LNCaP clone FGC (cell line): ENCODE measurements at regions not wholly inside any gene's neighbourhood (a gene's known extent, or its start where the extent isn't known, plus 50 kb on each side); places are given as distances from the start of the nearest gene placed in this dataset.
"Not testable (repeated sequence)": the region's sequence is repeated elsewhere in the genome, so short reads cannot be mapped to it uniquely, and the experiment has no call there.

Source experiments
- DNase-seq: peaks from one replicate; pipeline ENCODE4 v3.0.0-alpha.2; 2011; ENCODE audit warnings: low read depth
- H3K4me3 ChIP-seq: 2 replicates; pipeline ENCODE4 v1.5.1; 2011; ENCODE audit warnings: mild to moderate bottlenecking, low read depth, low read length, control low read depth
- CTCF ChIP-seq: IDR thresholded peaks from 2 replicates; pipeline ENCODE4 v1.5.1; 2012; ENCODE audit warnings: mild to moderate bottlenecking; ENCODE audit not compliant: control insufficient read depth, insufficient read depth; ENCODE audit errors: extremely low read depth

DNA sequence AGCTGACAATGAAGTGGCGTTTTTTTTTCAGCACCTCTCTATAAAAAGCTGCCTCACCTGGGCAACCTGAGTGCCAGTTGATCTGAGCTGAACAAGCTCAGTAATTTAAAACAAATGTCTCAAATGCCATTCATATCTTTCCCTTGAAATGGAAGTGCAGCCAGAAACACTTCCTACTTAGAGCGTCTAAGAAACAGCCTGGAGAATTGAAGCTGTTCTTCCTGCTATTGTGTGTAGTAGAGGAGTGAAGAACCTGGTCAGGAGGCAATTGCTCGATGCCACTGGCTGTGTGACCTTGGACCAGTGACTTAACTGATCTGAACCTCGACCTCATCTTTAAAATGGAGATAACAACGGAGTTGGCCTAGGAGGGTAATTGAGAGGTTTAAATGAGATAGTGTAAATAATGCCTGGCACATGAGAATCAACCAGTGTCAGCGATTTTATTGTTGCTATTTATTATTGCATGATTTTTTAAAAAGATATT lies 95.4 kb upstream of the FOXQ1 start:
- no peak overlapping the region for H3K4me3 ChIP-seq
- no peak for DNase-seq
- TF ChIP-seq CTCF: no peak

- no peak for DNase-seq
- no peak overlapping the region for H3K4me3 ChIP-seq
- TF ChIP-seq CTCF: no peak
These were observed 95.9 kb upstream of the FOXQ1 start for GRCh38 chr6:1215884-1216487.

DNA sequence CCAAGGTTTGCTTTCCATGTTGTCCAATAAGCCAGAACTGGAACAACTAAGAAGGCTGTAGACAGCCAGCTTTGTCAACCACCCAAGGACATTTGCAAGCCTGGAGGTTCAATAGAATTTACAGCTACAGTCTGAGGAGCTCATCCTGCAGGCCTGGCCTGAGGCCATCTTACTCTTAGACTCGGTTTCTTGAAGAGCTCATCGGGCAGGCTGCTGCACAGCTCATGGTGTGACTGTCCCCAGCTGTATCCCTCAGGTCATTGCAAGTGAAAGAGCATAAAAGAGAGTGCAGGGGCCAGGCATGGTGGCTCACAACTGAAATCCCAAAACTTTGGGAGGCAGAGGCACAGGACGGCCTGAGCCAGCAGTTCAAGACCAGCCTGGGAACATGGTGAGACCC lies 96.9 kb upstream of the FOXQ1 start:
- no peak for TF ChIP-seq CTCF
- no peak overlapping the region for H3K4me3 ChIP-seq
- peak; percentile 1 for DNase-seq

GRCh38 chr6:1212919-1213318 lies 99.0 kb upstream of the FOXQ1 start:
- H3K4me3 ChIP-seq: no peak overlapping the region
- no peak for DNase-seq
- no peak for TF ChIP-seq CTCF

GRCh38 chr6:1212138-1212537 lies 99.8 kb upstream of the FOXQ1 start:
- H3K4me3 ChIP-seq: not testable (repeated sequence)

GRCh38 chr6:1210631-1211030 lies 101.3 kb upstream of the FOXQ1 start:
- not testable (repeated sequence) for DNase-seq, H3K4me3 ChIP-seq

More at GRCh38 chr6:1212138-1212537, 99.8 kb upstream of the FOXQ1 start:
- DNase-seq: not testable (repeated sequence)

DNA sequence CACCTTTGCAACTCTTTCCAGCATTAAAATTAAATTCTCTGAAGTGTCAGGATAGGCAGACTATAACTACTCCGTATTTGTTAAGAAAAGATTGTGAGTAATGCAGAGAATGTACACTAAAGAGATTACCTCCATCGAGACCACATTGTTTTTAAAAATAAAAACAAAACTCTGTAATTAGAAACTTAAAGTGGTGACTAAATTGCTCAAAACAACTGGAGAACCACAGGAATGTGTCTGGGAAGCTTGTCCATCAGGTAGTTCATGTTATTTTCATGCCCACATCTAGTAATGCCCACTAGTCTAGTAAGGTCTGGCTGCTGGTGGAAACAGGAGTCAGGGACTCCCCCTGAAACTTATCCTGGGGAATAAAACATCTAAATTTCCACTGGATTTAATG lies 103.0 kb upstream of the FOXQ1 start:
- TF ChIP-seq CTCF: no peak
- no peak overlapping the region for H3K4me3 ChIP-seq
- DNase-seq: no peak

DNA sequence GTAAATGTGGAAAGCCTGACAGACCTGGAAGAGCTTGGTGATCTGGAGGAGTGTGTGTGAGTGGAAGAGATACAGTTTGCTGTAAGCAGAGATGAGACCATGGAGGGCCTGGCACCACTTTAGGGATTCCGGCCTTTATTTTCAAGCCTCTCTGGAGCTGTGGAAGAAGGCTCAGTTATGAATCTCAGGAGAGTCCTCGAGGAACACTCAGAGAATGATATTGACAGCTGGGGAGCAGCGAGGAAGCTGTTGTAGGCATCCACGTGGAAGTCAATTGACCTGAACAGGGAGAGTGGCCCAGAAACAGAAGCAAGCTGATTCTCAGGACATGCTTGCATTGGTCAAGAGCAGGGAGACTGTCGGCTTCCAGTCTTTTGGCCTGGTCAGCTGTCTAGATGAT lies 108.4 kb upstream of the FOXQ1 start:
- no peak for TF ChIP-seq CTCF
- no peak overlapping the region for H3K4me3 ChIP-seq
- no peak for DNase-seq
